HCT116 (cell line): ENCODE measurements at regions not wholly inside any gene's neighbourhood (a gene's known extent, or its start where the extent isn't known, plus 50 kb on each side); places are given as distances from the start of the nearest gene placed in this dataset.

ENCODE experiments used
- ATAC-seq: fragments of 200-7000 bp; cut with Tn5 transposase; 2 replicates; pipeline ENCODE4 v1.9.1; 2020; ENCODE audit warnings: mild to moderate bottlenecking, moderate library complexity
- BruUV-seq: library from RNA; stranded (reverse); fragments of 400-500 nt; replicated peaks from 2 replicates; lab custom pipeline; 2021; lab: Mats Ljungman, UMichigan
- CTCF ChIA-PET: fragments of 300-600 bp; sonication (Branson Sonifier 250); formaldehyde crosslinking; loops from one replicate; lab custom pipeline; 2021; ENCODE audit warnings: antibody characterized with exemption; lab: Charles Lee
- POLR2A ChIA-PET: fragments of 300-600, 350-600 bp; sonication (Branson Sonifier 250); formaldehyde crosslinking; loops from one replicate; lab custom pipeline; 2021; ENCODE audit warnings: antibody characterized with exemption; lab: Charles Lee
- RAD21 ChIA-PET, 2 experiments: fragments of 300-600 bp; sonication (Branson Sonifier 250); formaldehyde crosslinking; loops; one replicate each; lab custom pipeline; 2023; ENCODE audit warnings: low total read pairs in 2 of 2; ENCODE audit not compliant: uncharacterized antibody in 2 of 2, unreplicated experiment in 2 of 2, low non-redundant PET in 1 of 2; lab: Charles Lee
- DNase-seq: peaks from one replicate; pipeline ENCODE4 v3.0.0-alpha.2; 2010; ENCODE audit warnings: low read depth, low spot score
- H2AFZ ChIP-seq: fragments of 200-600 bp; shearing (Covaris generic), sonication (generic); 2 replicates; pipeline ENCODE4 v1.6.1; 2017; ENCODE audit warnings: low read depth, mixed run types, mixed read lengths, antibody characterized with exemption, low read length; ENCODE audit not compliant: poor library complexity, severe bottlenecking
- H3K27ac ChIP-seq: 2 replicates; pipeline ENCODE4 v1.5.1; 2012; ENCODE audit warnings: low read depth, low read length
- H3K27me3 ChIP-seq: fragments of 200-600 bp; sonication (generic); 2 replicates; pipeline ENCODE4 v1.6.1; 2016; ENCODE audit warnings: mixed run types, low read length, mixed read lengths; ENCODE audit not compliant: insufficient read depth
- H3K36me3 ChIP-seq, 2 experiments: fragments of 200-500 bp in 1 of 2; fragments of 200-600 bp in 1 of 2; sonication (Bioruptor generic) in 1 of 2; sonication (generic) in 1 of 2; 2 replicates each; pipeline versions ENCODE4 v1.5.1 to v1.6.1; 2014 to 2016; ENCODE audit warnings: low read length in 2 of 2, inconsistent platforms in 1 of 2, mixed read lengths in 1 of 2, mixed run types in 1 of 2; ENCODE audit not compliant: insufficient read depth in 2 of 2, control insufficient read depth in 1 of 2
- H3K4me1 ChIP-seq, 2 experiments: fragments of 200-600 bp in 1 of 2; sonication (generic) in 1 of 2; 2 replicates each; pipeline versions ENCODE4 v1.5.1 to v1.6.1; 2012 to 2017; ENCODE audit warnings: low read length in 2 of 2, inconsistent platforms in 1 of 2, mild to moderate bottlenecking in 1 of 2, mixed read lengths in 1 of 2, mixed run types in 1 of 2, moderate library complexity in 1 of 2; ENCODE audit not compliant: insufficient read depth in 2 of 2, control insufficient read depth in 1 of 2
- H3K4me2 ChIP-seq: fragments of 200-600 bp; sonication (generic); 2 replicates; pipeline ENCODE4 v1.6.1; 2017; ENCODE audit warnings: mixed run types, low read length, mixed read lengths
- H3K4me3 ChIP-seq, 2 experiments: fragments of 200-600 bp in 1 of 2; sonication (generic) in 1 of 2; replicated peaks in 1 of 2; 2 replicates each; pipeline ENCODE4 v1.5.1; 2011 to 2016; ENCODE audit warnings: low read length in 2 of 2, control low read depth in 1 of 2, low read depth in 1 of 2, mild to moderate bottlenecking in 1 of 2, mixed read lengths in 1 of 2, mixed run types in 1 of 2
- H3K79me2 ChIP-seq: fragments of 200-600 bp; sonication (generic); 2 replicates; pipeline ENCODE4 v1.6.1; 2017; ENCODE audit warnings: mild to moderate bottlenecking, mixed run types, low read length, moderate library complexity, mixed read lengths; ENCODE audit not compliant: insufficient read depth
- H3K9ac ChIP-seq: fragments of 200-600 bp; sonication (generic); 2 replicates; pipeline ENCODE4 v1.6.1; 2016; ENCODE audit warnings: low read length, mixed read lengths
- H3K9me2 ChIP-seq: fragments of 200-600 bp; sonication (generic), shearing (Covaris generic); 2 replicates; pipeline ENCODE4 v1.6.1; 2017; ENCODE audit warnings: mixed run types, mild to moderate bottlenecking, moderate library complexity; ENCODE audit not compliant: insufficient read depth
- H3K9me3 ChIP-seq, 2 experiments: fragments of 200-500 bp in 1 of 2; fragments of 200-600 bp in 1 of 2; sonication (Bioruptor generic) in 1 of 2; sonication (generic) in 1 of 2; 2 replicates each; pipeline ENCODE4 v1.6.1; 2014 to 2017; ENCODE audit warnings: low read length in 2 of 2, mixed read lengths in 2 of 2, inconsistent platforms in 1 of 2, low read depth in 1 of 2, mild to moderate bottlenecking in 1 of 2, mixed run types in 1 of 2, moderate library complexity in 1 of 2; ENCODE audit not compliant: control insufficient read depth in 1 of 2, insufficient read depth in 1 of 2
- H4K20me1 ChIP-seq: fragments of 200-600 bp; sonication (generic), shearing (Covaris generic); 2 replicates; pipeline ENCODE4 v1.6.1; 2017; ENCODE audit warnings: mixed run types, mild to moderate bottlenecking, moderate library complexity; ENCODE audit not compliant: insufficient read depth
- ATF3 ChIP-seq: IDR thresholded peaks from 2 replicates; pipeline ENCODE4 v1.6.1; 2012
- CTCF ChIP-seq, 3 experiments: fragments of 200-600 bp in 1 of 3; sonication (generic) in 1 of 3; IDR thresholded peaks in 2 of 3; conservative IDR thresholded peaks in 1 of 3; 2 replicates each; pipeline ENCODE4 v1.5.1; 2012 to 2017; ENCODE audit warnings: low read depth in 2 of 3, low read length in 2 of 3, antibody characterized with exemption in 1 of 3, borderline replicate concordance in 1 of 3, control low read depth in 1 of 3, mild to moderate bottlenecking in 1 of 3, mixed read lengths in 1 of 3, mixed run types in 1 of 3, moderate library complexity in 1 of 3; ENCODE audit not compliant: insufficient read depth in 1 of 3
- EGR1 ChIP-seq: IDR thresholded peaks from 2 replicates; pipeline ENCODE4 v1.6.1; 2012; ENCODE audit warnings: low read depth
- ELF1 ChIP-seq: IDR thresholded peaks from 2 replicates; pipeline ENCODE4 v1.6.1; 2012; ENCODE audit warnings: low read depth, borderline replicate concordance
- EZH2 ChIP-seq: fragments of 200-600 bp; sonication (generic); IDR thresholded peaks from 2 replicates; pipeline ENCODE4 v1.6.1; 2017; ENCODE audit warnings: antibody characterized with exemption, mixed run types
- EZH2phosphoT487 ChIP-seq: fragments of 200-600 bp; IDR thresholded peaks from 2 replicates; pipeline ENCODE4 v1.6.1; 2018; ENCODE audit warnings: antibody characterized with exemption, borderline replicate concordance
- FOSL1 ChIP-seq: IDR thresholded peaks from 2 replicates; pipeline ENCODE4 v1.6.1; 2012; ENCODE audit warnings: low read depth
- JUND ChIP-seq: IDR thresholded peaks from 2 replicates; pipeline ENCODE4 v1.6.1; 2012
- POLR2AphosphoS5 ChIP-seq: IDR thresholded peaks from 2 replicates; pipeline ENCODE4 v1.6.1; 2011; ENCODE audit warnings: mild to moderate bottlenecking, low read depth, low read length, moderate library complexity
- REST ChIP-seq: IDR thresholded peaks from 2 replicates; pipeline ENCODE4 v1.6.1; 2012; ENCODE audit warnings: low read depth
- SIN3A ChIP-seq: IDR thresholded peaks from 2 replicates; pipeline ENCODE4 v1.6.1; 2012; ENCODE audit warnings: low read depth
- SP1 ChIP-seq: IDR thresholded peaks from 2 replicates; pipeline ENCODE4 v1.6.1; 2012; ENCODE audit warnings: low read depth
- TCF7L2 ChIP-seq: IDR thresholded peaks from 2 replicates; pipeline ENCODE4 v1.7.0; 2011; ENCODE audit warnings: borderline replicate concordance, inconsistent platforms; ENCODE audit not compliant: insufficient read depth, insufficient read length; ENCODE audit errors: extremely low read depth
- YY1 ChIP-seq: IDR thresholded peaks from 2 replicates; pipeline ENCODE4 v1.6.1; 2011; ENCODE audit warnings: low read length, low read depth, moderate library complexity, mild to moderate bottlenecking; ENCODE audit not compliant: insufficient replicate concordance; ENCODE audit errors: extremely low read depth
- ZBTB33 ChIP-seq: IDR thresholded peaks from 2 replicates; pipeline ENCODE4 v1.6.1; 2011; ENCODE audit warnings: mild to moderate bottlenecking, low read length, moderate library complexity; ENCODE audit not compliant: insufficient replicate concordance; ENCODE audit errors: extremely low read depth
- ZFX ChIP-seq: fragments of 450-650 bp; IDR thresholded peaks from 2 replicates; pipeline ENCODE4 v1.6.1; 2017
- intact Hi-C: fragments of 100-400 bp; cut with micrococcal nuclease; formaldehyde crosslinking; loops from 2 replicates; pipeline ENCODE4 v1.10.0; 2022

GRCh38 chr6:6872459-6873344 is 235.1 kb upstream of the RREB1 start:
- DNase-seq (no peak), ATAC-seq (no peak)
- intact Hi-C loops: no loop called here
- H3K4me3 ChIP-seq: no peak overlapping the region
- no peak overlapping the region for H3K9ac ChIP-seq
- H3K36me3 ChIP-seq: no peaks in the 10 kb centered on the region
- no TSS peak for BruUV-seq
- no peaks in the 10 kb centered on the region for H3K79me2 ChIP-seq
- RAD21 ChIA-PET: no interaction called here
- no peak for TF ChIP-seq ELF1
- no peak for TF ChIP-seq EZH2
- no peak for TF ChIP-seq ZBTB33
- no peak for TF ChIP-seq CTCF (IDR thresholded peaks at IDR 0.05 in 2 of 3, conservative IDR thresholded peaks at IDR 0.05 in 1 of 3; ENCODE audit: borderline replicate concordance in 1 of 3, insufficient read depth in 1 of 3, low read depth in 2 of 3, low read length in 2 of 3)
- no peak for TF ChIP-seq POLR2AphosphoS5
- no peak for TF ChIP-seq YY1
- TF ChIP-seq JUND: no peak
- no peak for TF ChIP-seq ATF3
- TF ChIP-seq SP1: no peak
- TF ChIP-seq SIN3A: no peak
- TF ChIP-seq EGR1: no peak
- no peak for TF ChIP-seq FOSL1
- no peak for TF ChIP-seq ZFX
- TF ChIP-seq REST: no peak
- TF ChIP-seq TCF7L2: no peak
- no peak for TF ChIP-seq EZH2phosphoT487
- H3K9me2 ChIP-seq: no peaks in the 10 kb centered on the region
- H3K27ac ChIP-seq: no peak overlapping the region
- H2AFZ ChIP-seq: no peak overlapping the region
- H3K27me3 ChIP-seq: no peaks in the 10 kb centered on the region
- no peak overlapping the region for H3K4me2 ChIP-seq
- H3K9me3 ChIP-seq: peaks cover 0 to 6% of the 10 kb centered on the region in 2 experiments; a peak in 1 of 4 replicates
- POLR2A ChIA-PET: no interaction called here
- peaks cover 0 to 13% of the 10 kb centered on the region in 2 experiments; a peak in 3 of 4 replicates for H3K4me1 ChIP-seq
- CTCF ChIA-PET: no interaction called here
- no peaks in the 10 kb centered on the region for H4K20me1 ChIP-seq
